A172 (cell line): ENCODE measurements at regions not wholly inside any gene's neighbourhood (a gene's known extent, or its start where the extent isn't known, plus 50 kb on each side); places are given as distances from the start of the nearest gene placed in this dataset.
A peak's percentile ranks its signal among the peaks of the same experiment; 100 is the strongest.

Experiments
- DNase-seq: peaks from one replicate; pipeline ENCODE4 v3.0.0-alpha.2; 2015; ENCODE audit warnings: low spot score

DNA sequence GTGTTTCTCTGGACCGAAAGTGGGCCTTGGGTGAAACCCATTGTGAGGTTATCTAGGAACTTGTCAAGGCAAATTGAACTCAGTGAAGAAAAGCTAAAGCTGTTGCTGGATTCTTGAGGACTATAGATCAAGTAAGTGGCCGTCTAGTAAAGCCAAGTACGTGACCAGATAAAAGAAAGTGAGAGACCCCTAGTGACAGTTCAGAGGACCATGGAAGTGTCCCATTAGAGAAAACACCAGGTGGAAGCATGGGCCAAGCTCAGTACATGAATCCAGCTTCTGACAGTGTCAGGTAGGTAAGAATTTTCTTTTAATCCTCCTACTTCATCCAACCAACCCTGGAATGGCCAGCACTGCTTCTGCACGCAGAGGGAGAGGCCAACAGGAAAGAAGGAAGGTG is 349.3 kb upstream of the RGMA start:
- DNase-seq: no peak

DNA sequence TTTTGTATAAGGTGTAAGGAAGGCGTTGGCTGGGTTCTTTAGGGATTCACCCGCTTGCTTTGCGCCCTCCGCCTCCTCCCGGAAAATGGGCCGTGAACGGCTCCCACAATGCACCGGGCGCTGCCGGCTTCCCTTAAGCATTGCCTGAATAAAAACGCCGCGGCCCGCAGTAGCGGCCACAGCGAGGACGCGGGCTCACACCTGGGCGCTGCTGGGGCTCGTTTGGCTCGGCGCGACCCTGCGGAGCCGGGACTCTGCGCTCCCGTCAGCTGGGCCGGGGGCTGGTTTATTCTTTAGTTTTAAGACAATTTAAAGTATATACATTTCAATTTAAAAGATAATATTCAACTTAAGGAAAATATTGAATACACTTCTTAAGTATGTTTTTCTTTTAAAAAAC is 343.5 kb upstream of the RGMA start:
- DNase-seq: no peak

DNA sequence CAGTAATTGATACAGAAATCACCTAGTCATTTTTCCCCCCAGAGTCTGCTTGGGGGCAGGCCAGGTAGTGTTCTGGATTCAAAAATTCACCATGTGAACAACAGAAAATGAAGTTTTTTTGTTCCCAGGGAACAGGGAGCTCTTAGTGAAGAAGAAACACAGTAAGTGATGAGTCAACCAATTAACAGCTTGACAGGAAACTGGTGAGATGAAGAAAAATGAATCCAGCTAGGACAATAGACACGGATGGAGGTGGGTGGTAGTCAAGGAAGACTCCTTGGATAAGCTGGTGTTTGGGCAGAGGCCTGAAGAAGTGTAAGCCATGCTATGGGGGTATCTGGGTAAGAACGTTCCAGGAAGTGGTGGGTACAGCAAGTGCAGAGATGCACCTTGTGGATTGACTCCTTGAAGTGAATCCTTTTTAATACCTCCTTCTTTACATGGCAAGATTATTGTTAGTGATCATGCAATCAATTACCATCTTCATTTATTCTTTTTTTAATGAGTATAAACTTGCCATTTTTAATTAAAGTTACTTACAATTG is 339.9 kb upstream of the RGMA start:
- no peak for DNase-seq

DNA sequence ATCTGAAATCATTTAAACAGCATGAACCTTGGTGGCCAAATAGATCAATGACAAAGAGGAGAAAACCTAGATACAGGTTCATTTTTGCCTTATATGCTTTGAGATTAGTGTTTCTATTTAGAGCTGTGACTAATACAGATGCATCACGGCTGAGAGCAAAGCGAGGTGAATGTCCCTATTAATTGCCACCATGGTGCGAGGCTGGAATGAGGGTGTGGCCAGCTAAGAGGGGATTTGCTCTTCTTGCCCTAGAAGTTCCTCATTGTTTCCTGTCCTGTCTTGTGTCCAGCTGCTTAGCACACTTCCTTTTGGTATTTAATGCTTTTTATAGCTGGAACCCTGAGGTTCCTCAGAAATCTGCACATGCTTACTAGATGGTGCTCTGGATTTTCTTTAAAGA is 339.1 kb upstream of the RGMA start:
- DNase-seq: peak; percentile 16

- no peak for DNase-seq
Measured at GRCh38 chr15:93424131-93424530, 335.1 kb upstream of the RGMA start.

DNA sequence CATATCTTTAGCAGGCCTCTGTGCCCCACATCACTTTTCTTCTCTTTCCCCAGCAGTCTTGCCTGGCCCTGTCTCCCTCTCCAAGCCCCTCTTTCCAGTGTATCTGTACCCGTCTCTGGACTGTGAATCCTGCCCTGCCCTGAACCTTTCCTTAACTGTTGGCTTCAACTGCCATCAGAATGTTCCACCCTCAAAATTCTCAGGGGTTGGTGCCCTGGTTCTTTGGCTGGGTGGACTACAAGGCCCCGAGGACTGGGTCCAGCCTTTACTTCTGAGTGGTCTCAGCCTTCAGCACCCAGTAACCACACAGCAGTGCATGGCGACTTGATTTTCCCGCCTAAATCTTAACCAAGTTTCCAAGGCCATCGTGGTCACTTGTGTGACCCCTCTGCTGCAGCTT is 333.5 kb upstream of the RGMA start:
- DNase-seq: no peak

DNA sequence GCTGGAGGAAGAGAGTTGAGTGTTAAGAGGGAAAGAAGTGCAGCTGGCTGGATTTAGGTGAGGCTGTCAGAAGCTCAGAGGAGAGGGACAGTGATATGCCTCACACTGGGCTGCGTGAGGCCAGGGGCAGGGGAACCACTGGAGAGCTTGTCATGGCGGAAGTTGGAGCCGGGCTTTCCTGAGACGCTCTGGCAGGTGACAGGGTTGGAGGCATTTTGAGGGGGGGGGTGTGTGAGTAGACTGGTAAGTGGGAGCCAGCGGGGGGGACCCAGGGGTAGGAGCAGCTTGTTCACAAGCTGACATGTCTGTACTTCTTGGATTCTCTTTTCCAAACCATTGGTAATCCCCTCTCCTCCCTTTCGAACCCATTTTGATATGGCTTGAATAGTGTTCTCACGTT is 331.5 kb upstream of the RGMA start:
- no peak for DNase-seq

- DNase-seq: no peak
Measured at GRCh38 chr15:93420050-93420452, 331.0 kb upstream of the RGMA start.

- no peak for DNase-seq
Measured at GRCh38 chr15:93418566-93418965, 329.6 kb upstream of the RGMA start.

GRCh38 chr15:93417631-93418030 is 328.6 kb upstream of the RGMA start:
- DNase-seq: no peak

DNA sequence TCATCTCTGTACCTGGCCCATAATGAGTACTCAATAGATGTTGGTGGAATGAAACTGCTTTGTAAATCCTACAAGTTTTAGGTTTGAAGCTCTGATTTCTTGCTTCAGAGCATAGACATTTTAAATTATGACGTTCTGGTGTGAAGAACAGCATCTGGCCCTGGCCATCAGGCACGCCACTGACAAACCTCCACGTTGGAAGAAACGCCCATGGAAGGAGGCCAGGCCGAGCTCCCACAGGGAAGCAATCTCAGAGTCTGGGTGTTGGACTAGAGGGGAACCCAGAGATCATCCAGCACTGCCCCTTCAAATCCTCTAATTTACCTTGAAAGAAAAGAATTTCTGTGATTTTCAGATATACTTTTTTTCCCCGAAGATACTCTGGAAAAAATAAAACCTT is 328.1 kb upstream of the RGMA start:
- no peak for DNase-seq

DNA sequence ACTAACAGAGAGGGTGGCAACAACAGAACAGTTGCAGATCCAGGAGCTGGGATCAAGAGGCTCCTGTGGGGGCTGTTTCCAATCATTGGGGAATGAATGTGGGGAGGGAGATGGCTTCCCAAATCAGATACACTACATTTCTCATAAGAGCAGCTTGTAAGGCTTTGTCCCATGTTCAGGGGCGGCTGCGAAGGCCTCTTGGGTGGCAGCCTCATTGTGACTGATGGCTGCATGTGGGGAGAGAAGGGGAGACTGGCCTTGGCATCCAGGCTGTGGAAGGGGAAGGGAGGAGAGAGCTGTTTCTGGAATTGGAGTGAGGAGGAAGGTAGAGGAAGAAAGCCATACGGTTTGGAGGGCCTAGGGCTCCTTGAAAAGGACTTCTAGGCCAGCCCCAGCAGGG is 326.6 kb upstream of the RGMA start:
- no peak for DNase-seq

- DNase-seq: no peak
Measured at GRCh38 chr15:93414576-93415231, 325.7 kb upstream of the RGMA start.

GRCh38 chr15:93413745-93414144 is 324.7 kb upstream of the RGMA start:
- no peak for DNase-seq

GRCh38 chr15:93399121-93399520 is 310.1 kb upstream of the RGMA start:
- DNase-seq: no peak

DNA sequence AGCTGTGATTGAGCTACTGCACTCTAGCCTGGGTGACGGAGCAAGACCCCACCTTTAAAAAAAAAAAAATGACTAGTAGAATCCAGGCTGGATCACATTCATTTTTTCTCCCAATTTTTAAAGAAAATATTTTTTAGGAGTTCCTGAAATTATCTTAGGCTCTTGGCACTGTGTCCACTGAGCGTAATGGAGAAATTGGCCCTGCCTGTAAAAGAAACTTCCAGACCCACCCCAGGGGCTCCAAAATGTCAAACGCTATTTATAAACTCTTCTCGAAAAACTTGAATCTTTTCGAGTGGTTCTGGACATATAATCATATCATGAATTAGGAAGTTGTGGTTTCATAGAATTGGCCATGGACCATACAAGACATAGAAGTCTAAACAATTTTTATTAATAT is 300.2 kb upstream of the RGMA start:
- DNase-seq: no peak

GRCh38 chr15:93384886-93385285 is 295.9 kb upstream of the RGMA start:
- no peak for DNase-seq

- DNase-seq: no peak
Measured at GRCh38 chr15:93382200-93382820, 293.3 kb upstream of the RGMA start.

DNA sequence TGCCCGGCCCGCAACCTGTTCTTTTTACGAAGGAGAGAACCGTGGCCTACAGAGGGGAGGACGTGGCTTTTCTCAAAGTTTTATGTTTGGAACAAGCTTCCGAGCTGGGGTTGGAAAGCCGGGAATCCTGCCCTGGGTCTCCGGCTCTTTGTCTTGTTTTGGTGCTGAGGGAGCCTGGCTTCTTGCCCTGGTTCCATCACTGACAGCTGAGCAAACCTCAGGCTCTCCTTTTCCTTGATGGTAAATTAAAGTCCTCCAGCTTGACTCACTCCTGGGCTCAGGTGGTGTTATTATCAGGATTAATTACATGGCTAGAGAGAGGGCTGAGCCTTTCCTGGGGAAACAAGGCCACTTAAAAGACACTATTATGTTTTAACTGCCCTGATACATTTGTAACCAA is 289.5 kb upstream of the RGMA start:
- DNase-seq: no peak

- no peak for DNase-seq
Measured at GRCh38 chr15:93372865-93373223, 283.8 kb upstream of the RGMA start.

DNA sequence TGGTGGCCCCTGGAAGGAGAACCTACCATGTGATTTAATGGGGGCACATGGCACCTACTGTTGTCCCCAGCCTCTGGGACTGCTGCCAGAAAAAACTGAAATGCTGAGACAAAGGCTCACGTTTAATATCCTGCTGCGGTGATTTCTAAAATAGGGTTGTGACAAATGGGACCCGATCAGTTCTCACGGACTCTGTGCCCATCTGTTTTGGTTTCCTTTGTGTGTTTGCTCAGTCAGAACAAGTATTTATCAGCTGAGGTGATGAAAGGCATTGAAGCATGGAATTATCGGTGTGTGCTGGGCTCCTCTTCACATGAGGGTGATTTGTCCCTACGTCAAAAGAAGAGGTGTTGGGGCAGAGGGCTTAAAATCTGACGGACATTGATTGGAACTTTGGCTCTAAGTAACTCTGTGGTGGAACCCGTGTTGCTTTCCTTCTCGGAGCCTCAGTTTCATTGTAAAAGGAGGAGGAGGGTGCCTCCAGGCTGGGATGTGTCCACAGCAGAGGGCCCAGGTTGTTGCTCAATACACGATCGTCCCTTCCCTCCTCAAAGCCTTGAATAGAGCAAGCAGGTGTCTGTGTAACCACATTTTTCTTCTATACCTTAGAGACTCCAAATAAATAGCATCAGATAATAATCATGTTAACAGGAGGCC is 283.3 kb upstream of the RGMA start:
- DNase-seq: no peak

DNA sequence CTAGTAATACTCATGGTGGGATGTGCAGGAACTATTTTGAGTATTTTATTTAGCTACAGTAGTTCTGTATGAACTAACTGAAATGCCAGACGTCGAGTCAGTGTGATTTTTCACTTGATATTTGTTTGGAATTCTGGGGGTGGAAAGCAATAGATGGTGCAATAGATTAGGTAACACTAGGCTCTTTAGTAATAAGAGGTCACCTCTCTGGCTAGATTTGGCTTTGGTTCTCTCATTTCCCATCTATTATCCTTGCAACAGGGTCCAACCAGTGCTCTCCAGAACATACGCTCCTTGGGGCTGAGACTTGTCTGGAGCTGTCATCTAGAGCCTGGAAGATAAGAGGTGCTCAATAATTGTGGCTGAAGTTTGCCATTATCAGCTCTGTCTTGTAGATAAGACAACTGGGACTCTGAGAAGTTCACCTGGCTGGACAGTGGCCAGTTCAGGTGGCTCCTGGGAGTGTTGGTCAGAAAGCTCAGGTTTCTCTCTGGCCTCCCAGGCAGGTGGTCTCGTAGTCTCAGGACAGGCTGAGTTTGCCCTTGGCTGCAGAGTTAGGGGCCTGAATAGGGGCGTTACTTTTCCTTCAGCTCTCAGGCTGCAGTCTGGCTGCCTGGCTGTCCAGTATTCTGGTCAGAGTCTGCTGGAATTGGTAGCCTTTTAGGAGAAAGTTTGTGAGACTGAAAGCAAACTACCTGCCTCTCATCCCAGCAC is 277.5 kb upstream of the RGMA start:
- DNase-seq: no peak

GRCh38 chr15:93362821-93363220 is 273.8 kb upstream of the RGMA start:
- no peak for DNase-seq
